Neural cell (in vitro differentiated cells): ENCODE measurements at regions not wholly inside any gene's neighbourhood (a gene's known extent, or its start where the extent isn't known, plus 50 kb on each side); places are given as distances from the start of the nearest gene placed in this dataset.

Experiments
- EP300 ChIP-seq: fragments of 450-650 bp; conservative IDR thresholded peaks from 2 replicates; pipeline ENCODE4 v1.6.1; 2014; ENCODE audit warnings: antibody characterized with exemption, mild to moderate bottlenecking, moderate library complexity; ENCODE audit not compliant: poor library complexity, severe bottlenecking
- POLR2AphosphoS5 ChIP-seq: IDR thresholded peaks from 2 replicates; pipeline ENCODE4 v1.6.1; 2012
- RAD21 ChIP-seq: fragments of 450-650 bp; conservative IDR thresholded peaks from 2 replicates; pipeline ENCODE4 v1.6.1; 2014; ENCODE audit warnings: antibody characterized with exemption, mild to moderate bottlenecking, moderate library complexity
- REST ChIP-seq: IDR thresholded peaks from 2 replicates; pipeline ENCODE4 v1.6.1; 2012; ENCODE audit warnings: borderline replicate concordance
- TF ChIP-seq, protein P1 (sequence below): fragments of 450-650 bp; IDR thresholded peaks from 2 replicates; pipeline ENCODE4 v1.5.1; 2014; ENCODE audit warnings: antibody characterized with exemption, mild to moderate bottlenecking, moderate library complexity; ENCODE audit not compliant: poor library complexity, severe bottlenecking

DNA sequence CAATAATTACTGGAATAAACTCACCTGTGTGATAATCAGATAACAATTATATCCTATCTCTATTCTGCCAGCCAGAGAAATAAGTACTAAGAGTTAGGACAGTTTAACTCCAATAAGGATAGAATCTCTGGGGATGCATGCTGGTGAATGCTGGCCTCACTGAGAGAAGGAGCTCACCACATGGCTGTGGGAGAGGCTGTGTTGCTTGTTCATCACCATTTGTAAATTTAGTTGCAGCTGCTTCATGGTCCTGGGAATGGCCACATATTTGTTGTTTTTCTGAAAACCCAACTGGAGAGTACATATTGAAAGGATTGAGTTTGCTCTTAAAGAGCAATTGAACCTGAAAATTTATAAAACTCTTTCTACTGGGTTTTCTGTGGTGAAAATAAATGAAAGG lies 207.3 kb downstream of the NECTIN3 start:
- TF ChIP-seq, protein P1, sequence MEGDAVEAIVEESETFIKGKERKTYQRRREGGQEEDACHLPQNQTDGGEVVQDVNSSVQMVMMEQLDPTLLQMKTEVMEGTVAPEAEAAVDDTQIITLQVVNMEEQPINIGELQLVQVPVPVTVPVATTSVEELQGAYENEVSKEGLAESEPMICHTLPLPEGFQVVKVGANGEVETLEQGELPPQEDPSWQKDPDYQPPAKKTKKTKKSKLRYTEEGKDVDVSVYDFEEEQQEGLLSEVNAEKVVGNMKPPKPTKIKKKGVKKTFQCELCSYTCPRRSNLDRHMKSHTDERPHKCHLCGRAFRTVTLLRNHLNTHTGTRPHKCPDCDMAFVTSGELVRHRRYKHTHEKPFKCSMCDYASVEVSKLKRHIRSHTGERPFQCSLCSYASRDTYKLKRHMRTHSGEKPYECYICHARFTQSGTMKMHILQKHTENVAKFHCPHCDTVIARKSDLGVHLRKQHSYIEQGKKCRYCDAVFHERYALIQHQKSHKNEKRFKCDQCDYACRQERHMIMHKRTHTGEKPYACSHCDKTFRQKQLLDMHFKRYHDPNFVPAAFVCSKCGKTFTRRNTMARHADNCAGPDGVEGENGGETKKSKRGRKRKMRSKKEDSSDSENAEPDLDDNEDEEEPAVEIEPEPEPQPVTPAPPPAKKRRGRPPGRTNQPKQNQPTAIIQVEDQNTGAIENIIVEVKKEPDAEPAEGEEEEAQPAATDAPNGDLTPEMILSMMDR, result no peak
- TF ChIP-seq REST, result no peak
- TF ChIP-seq POLR2AphosphoS5, result no peak
- TF ChIP-seq EP300, result no peak
- no peak for TF ChIP-seq RAD21
